NCI-H226 (cell line): ENCODE measurements at regions not wholly inside any gene's neighbourhood (a gene's known extent, or its start where the extent isn't known, plus 50 kb on each side); places are given as distances from the start of the nearest gene placed in this dataset.
"Not testable (repeated sequence)": the region's sequence is repeated elsewhere in the genome, so short reads cannot be mapped to it uniquely, and the experiment has no call there.

ENCODE experiments used
- DNase-seq: peaks from one replicate; pipeline ENCODE4 v3.0.0-alpha.2; 2015

DNA sequence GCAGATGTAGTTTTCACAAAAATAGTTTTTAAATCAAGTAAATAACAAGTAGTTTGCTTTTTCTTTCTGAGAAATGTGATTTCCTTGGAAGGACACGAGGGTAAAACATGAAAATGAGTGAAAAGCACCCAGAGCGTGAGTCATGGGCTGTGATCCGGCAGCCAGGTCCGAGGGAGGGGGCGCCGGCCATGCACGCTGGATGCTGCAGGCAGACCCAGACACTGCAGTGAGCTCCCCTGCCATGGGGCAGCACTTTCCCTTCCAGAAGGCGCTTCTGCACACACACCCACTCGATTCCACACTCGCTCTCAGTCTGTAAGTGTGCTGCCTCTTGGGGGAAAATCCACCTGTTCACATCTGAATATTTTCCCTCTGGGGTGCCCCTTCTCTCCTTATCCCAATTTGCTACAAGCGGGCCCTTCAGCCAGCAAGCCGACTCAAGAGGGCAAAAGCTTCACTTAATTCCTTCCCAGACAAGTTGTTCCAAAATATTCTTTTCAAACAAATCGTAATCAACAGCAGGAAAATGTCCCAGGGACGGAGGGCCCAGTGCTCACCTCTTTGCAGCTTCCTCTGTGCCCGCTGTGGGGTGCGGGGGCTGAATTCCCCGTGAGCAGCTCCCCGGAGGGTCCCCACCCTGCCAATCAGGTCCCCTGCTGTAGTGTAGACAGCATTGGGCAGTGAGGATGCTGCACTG, 87.0 kb upstream of the ID2 start:
- no peak for DNase-seq

DNA sequence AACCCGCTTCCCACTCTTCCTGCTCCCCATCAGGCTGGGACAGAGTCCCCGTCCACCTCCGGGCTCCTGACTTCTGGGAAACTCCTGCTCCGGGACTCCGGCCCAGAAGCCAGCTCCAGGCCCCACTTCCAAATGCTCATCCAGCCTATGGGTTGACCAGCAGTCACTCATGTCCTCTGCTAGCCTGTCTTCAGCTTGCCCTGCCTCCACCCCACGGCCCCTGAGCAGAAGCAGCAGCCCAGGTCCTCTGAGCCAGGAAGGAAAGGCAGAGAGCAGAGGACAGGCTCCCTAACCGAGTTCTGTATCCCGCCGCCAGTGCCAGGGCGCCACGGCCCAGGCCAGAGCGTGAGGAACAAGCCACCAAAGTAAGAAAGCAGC, 86.4 kb upstream of the ID2 start:
- DNase-seq = no peak

DNA sequence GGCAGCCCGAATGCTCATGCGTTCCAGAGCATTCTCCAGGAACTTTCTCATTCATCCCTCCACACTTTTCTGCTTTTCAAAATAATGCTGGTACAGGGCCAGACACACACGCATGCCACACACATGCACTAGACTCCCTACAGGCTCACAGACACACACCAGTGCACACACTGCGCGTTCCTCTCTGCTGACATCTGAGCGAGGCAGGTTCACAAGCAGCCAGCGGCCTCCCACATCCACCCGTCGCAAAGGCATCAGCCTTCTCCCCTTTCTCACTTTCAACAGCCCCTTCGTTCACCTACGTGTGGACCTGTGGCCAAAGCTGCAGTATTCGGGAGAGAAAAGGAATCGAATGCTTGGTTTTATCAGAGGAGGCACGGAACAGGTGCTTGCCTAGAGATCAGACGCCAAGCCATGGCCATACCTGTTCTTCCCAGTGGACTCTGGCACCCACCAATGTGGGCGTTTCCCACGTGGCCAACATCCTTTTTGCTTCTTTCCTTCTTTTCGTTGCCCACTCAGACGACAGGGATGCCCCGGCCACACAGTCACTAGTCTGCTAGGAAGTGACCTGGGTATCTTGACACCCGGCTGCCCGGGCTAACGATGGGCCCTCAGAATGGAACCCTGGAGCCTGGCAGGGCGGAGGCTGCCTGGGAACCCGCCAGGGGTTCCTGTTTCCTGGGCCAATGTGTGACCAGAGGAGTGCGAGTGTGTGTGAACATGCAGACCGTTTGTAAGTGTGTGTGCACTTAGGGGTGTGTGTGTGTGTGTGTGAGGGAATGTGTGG, 85.8 kb upstream of the ID2 start:
- no peak for DNase-seq

DNA sequence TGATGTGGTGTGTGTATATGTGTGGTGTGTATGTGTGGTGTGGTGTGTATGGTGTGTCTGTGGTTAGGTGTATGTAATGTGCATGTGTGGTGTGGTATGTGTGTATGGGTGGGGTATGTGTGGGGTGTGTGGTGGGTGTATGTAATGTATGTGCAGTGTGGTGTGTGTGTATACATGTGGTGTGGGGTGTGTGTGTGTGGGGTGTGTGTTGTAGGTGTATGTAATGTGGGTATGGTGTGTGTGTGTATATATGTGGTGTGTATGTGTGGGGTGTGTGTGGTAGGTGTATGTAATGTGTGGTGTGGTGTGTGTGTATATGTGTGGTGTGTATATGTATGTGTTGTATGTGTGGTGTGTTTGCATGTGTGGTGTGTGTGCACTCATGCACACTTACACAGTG, 84.8 kb upstream of the ID2 start:
- no peak for DNase-seq

DNA sequence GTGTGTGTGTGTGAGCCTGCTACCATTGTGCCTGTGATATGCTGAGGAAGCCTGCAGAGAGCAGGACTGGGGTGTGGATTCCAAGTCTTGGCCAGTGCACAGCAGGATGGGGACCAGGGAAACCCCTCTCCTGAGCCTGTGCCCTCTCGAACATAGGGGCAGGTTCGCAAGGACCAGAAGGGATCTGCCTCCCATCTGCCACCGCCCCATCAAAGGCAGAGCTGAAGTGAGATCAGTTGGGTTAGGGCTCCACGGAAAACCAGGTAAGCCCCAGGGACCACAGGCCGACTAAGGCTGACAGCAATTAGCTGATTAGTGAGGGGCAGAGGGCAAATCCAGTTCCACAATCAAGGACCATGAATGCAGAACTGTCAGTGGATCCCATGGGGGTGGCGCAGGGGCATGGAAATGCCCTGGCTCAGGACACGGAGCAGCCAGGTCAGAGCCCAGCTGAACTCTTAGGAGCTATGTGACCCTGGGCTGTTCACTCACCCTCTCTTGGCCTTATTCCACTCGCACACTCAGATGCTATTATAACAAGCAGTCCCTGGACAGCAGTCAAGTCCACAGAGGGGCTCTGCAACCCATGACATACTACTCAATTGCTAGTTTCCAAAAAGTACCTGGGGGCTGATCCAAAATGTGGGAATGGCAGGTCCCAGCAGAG, 84.2 kb upstream of the ID2 start:
- DNase-seq = no peak

DNA sequence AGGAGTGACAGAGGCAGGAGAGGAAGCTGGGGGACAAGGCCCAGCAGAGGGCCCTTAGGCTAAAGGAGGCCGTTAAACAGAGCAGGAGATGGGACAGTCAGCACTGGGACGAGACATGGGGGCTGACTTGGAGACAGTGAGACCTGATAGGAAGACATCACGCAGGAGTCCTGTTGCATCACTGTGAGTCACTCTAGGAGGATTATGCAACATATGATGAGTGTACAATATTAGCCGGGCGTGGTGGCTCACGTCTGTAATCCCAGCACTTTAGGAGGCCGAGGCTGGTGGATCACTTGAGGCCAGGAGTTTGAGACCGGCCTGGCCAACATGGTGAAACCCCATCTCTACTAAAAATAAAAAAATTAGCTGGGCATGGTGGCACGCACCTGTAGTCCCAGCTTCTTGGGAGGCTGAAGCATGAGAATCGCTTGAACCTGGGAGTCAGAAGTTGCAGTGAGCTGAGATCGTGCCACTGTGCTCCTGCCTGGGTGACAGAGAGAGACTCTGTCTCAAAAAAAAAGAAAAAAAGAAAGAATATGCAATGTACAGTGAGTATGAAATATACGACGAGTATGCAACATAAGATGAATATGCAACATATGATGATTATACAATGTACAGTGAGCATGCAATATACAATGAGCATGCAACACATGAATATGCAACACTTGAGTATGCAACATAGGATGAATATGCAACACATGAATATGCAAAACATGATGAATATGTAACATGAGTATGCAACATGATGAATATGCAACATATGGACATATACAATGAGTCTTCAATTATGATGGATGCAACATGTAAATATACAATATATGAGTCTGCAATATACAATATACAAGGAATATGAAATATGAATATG, 83.3 kb upstream of the ID2 start:
- peak; percentile 88 for DNase-seq

DNA sequence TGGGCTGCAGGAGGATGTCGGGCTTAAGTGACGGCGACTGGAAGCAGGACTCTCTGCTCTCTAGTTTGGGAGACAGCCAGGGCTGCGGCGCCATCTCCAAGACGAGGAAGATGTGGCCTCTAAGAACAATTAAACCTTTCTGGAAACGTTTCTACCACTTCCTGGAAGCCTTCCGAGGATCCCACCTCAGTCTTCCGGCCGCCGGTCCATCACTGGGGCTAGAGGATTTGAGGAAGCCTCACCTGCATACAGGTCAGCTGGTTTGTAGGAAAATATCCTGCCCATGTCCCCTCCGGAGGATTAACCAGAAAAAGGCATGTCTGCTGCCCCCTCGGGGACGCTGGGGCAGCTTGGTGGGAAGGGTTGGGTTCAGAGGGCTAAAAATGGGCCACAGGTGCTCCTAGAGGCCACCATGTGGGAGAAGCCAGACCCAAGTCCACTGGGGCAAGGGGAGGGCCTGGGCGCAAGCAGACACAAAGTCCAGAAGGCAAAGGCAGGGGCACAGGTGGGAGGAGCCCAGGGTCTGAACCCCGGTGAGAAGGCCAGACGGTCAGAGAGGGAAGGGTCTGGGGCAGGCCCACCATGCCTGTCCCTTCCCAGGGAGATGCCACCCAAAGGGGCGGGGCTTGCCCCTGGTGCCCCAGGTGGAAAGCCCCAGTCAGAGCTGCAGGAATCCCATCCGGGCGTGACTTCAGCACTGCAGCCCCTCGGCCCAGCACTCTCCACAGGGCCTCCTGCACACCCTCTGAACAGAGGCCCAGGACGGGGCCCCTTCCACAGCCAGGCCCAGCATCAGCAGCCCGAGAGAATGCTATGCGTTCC, 82.2 kb upstream of the ID2 start:
- no peak for DNase-seq

DNA sequence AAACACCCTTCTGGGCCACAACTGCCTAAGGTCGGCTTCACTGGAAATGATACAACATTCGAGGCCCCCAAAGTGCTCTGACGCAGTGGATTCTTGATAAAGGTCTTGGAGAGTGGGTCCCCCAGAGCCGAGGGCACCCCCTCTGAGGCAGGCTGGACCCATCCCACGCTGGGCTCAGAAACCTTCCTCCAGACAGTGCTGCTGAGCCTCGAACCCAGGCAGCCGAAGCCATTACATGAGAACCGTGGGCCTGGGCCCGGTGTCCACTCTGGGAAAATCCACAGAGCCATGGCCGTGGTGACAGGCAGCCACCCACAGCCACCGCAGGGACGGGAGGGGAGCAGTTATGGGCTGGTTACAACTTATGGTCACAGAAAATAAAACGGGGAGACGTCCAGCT, 81.4 kb upstream of the ID2 start:
- no peak for DNase-seq

DNA sequence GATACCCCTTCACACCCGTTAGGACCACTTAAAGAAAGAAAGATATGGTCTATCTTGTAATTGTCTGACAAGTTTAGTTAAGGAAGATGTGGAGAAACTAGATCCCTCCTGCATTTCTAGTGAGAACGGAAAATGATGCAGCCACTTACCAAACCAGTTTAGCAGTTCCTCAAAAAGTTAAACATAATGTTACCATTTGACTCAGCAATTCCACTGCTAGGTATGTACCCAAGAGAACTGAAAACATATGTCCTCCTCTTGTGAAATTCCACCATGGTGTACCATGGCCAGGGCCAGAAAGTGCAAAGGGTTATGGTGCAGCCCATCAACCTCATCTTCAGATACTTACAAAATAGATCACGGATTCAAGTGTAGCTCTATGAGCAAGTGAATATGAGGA, 79.0 kb upstream of the ID2 start:
- DNase-seq = no peak

DNA sequence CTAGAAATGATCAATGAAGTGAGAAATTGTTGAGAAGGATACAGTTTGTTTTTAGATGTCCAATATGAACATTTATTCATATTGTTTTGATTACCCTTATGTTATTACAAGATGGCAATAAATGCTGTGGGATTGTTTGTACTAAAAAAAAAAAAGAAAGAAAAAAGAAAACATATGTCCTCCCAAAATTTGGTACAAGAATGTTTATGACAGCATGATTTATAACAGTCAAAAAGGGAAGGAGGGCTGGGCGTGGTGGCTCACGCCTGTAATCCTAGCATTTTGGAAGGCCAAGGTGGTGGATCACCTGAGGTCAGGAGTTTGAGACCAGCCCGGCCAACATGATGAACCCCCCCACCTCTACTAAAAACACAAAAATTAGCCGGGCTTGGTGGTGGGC, 78.5 kb upstream of the ID2 start:
- not testable (repeated sequence) for DNase-seq

DNA sequence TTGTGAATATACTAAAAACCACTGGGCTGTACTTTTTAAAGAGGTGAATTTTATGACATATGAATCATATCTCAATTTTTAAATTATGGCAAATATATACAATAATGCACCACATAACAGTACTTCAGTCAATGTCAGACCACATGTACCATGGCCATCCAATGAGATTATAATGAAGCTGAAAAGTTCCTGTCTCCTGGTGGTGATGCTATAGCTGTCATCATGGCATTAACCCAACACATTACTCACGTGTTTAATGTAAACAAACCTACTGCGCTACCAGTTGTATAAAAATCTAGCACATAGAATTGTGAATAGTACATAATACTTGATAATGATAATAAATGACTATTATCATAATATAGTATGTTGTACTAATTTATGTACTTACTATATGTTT, 77.6 kb upstream of the ID2 start:
- DNase-seq = peak; percentile 25

DNA sequence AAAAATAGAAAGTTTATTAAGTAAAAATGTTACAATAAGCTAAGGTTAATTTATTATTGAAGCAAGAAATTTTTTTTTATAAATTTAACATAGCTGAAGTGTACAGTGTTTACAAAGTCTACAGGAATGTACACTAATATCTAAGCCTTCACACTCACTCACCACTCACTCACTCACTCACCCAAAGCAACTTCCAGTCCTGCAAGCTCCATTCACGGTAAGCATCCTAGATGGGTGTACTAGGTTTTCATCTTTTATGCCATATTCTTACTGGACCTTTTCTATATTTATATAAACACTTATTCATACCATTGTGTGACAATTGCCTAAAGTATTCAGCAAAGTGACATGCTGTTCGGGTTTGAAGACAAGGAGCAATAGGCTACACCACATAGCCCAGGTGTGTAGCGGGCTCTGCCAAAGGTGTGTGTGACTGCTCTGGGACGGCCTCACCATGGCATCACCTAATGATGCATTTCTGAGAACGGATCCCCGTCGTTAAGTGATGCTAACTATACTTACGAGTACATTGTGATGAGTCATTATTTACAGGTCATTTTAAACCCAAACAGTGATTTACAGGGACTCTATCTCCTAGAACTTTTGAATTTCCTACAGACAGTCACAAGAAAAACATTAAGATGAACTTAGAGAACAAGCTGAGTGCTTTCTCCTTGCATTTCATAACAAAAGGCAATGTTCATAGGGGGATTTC, 76.3 kb upstream of the ID2 start:
- DNase-seq = no peak

DNA sequence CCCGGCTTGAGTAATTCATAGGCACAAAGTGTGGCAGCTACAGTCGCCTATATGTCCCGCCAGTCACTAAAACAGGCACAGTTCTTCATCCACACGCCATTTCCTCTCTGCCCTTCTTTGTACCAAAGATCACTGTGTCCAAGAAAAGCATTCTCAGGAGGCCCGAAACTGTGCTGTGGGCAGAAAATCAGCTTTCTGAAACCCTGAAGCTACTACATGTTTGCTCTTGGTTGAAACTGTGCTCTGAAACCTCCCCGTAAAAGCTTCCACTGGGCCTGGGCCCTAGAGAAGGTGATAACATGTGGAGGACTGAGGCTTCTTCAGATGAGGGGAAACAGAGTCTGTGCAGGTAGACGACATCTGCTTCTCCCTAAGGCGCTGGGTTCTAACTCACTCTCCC, 75.6 kb upstream of the ID2 start:
- no peak for DNase-seq

DNA sequence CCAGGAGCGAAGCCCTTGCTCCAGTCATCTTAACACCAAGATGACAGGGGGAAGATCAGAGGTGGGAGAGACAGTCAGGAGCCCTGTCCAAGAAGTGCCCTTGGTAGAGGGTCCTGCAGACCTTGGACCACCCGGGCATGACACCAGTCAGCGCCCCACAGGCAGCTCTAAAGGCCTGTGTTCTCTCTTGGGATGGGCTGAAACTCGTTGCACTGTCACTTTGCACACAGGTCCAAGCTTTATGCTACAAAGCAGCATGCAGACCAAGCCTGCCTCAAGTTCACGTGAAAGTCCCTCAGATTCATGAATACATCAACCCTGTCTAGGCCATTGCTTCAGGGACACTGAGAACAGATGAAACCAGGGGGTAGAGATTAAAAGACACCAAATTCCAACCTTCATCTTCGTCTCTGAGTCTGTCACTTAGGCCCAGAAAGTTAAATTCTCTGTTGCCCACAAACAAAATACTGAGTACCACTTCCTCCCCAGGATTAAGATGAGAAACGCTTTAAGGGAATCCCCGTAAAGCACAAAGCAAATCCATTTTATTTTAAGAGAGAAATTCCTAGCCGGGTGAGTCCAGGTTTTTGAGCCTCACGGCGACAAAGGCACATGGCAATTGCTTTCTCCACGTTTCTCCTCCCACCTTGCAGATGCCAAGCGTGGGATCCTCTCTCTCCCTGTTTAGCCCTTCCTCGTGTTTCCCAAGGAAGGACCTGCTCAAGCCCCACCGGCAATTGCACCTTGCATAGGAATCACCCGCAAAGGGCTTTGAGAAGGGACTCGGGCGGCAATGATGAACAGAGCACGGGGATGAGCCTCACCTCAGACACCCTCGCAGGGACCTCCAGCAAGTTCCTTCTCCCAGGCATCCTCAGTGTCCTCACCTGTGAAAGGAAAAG, 75.0 kb upstream of the ID2 start:
- no peak for DNase-seq

DNA sequence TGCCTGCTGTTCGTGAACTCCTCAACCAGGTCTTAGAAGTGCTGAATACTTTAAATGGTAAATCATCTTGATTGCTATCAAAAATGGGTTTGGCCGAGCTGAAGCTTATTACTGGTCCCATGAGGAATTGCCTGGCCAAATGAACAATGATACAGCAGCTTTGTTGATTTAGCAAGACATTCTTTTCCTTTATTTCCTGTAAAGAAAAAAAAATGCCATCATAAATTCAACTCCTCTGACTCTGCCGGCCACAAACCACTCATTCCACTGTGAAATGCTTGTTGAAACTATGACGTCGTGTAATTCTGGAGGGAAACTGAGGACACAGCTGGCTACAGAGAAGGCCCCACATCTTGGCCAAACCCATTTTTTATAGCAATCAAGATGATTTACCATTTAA, 74.2 kb upstream of the ID2 start:
- DNase-seq = no peak

DNA sequence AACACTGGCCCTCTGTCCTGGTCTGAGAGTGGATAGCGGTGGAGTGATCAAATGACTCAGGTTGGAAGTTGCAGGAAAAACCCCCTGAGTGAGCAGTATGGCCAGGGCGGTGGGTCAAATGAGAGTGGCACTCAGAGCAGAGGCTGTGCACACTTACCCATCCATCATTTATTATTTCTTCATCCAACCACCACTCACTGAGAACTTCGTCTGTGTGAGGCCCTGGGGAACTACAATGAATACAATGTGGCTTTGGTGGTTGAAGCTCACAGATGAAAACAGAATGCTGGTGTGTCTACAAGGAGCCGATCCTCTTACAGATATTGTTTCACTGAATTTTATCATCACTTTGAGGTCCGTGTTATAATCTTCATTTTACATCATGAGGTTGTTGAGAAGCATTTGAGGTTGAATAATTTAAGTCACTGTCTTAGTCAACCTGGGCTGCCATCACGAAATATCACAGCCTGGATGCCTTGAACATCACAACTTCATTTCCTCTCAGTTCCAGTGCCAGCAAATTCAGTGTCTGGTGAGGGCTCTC, 73.4 kb upstream of the ID2 start:
- DNase-seq = no peak

DNA sequence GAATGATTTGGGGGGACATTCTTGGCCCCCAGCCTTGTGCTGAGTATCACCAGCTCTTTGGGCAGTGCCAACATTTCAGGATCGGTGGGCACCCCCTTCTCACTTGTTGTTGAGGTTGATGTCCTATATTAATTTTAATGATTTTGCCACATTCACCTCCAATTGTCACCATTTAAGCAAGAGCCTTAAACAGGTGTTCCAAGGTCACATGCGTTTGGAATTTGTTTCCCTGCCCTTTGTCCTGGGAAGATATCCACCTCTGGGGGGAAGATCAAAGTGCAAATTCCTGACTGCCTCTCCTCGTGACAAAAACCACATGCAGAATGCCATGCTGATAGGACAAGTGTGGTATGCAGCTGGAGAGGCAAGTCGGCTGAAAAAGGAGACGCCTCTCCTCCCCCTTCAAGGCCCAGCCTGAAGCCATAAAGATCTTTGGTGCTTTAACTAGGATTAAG, 72.5 kb upstream of the ID2 start:
- DNase-seq = no peak

DNA sequence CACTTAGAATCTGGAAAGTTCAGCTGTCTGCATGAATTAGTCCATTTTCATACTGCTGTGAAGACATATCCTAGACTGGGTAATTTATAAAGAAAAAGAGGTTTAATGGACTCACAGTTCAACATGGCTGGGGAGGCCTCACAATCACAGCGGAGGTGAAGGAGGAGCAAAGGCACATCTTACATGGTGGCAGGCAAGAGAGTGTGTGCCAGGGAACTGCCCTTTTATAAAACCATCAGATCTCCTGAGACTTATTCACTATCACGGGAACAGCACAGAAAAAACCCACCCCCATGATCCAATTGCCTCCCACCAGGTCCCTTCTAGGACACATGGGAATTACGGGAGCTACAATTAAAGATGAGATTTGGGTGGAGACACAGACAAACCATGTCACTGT, 71.1 kb upstream of the ID2 start:
- DNase-seq = not testable (repeated sequence)

DNA sequence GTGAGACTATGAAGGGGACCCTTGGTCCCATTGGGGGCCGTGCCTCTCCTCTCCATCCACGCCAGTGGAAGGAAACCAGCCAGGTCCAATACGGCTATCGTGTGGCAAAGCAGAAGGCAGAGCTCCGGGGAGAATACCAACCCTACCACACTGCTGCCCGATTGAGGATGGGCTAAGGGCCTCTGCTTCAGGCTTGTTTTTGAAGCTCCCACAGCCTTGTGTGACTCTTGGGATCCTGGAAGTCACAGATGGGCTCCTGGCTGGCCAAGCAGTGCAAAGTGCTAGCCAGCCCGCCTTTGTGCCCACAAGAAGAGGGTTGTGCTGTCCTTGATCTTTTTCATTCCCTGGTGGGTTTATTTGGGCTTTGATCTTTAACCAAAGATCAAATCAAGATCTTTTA, 70.6 kb upstream of the ID2 start:
- no peak for DNase-seq

DNA sequence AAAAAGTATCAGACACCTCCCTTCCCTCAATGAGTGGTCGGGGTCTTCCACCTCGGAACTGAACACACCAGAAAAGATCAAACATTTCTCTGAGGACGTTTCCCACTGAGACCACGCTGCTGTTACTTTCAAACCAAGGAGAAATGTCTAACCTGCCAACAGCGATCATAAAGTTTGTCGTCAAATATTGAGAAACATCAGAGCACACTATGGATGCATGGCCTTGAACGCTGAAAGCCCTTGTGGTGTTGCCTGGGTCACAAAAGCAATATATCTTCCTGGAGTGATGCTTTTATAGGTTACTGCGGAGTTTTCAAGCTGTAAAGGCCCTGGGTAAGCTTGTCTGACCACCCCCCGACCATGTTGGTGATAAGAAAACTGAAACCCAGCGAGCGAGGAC, 70.2 kb upstream of the ID2 start:
- no peak for DNase-seq
